Astrocyte (in vitro differentiated cells and primary cell): ENCODE measurements at regions not wholly inside any gene's neighbourhood (a gene's known extent, or its start where the extent isn't known, plus 50 kb on each side); places are given as distances from the start of the nearest gene placed in this dataset.

ENCODE experiments used
- DNase-seq: peaks from one replicate; pipeline ENCODE4 v3.0.0-alpha.2; 2010; ENCODE audit warnings: low read depth
- FAIRE-seq: peaks from 2 replicates; lab custom pipeline; 2011; peaks lifted over from hg19 to GRCh38; lab: Jason Lieb, UNC
- H2AFZ ChIP-seq: 2 replicates; pipeline ENCODE4 v1.6.0; 2012; ENCODE audit warnings: low read depth, low read length, inconsistent platforms
- H3K27ac ChIP-seq: 2 replicates; pipeline ENCODE4 v1.5.1; 2011; ENCODE audit warnings: low read depth, low read length, inconsistent platforms
- H3K27me3 ChIP-seq: 2 replicates; pipeline ENCODE4 v1.6.0; 2011; ENCODE audit warnings: low read length, inconsistent platforms; ENCODE audit not compliant: insufficient read depth
- H3K36me3 ChIP-seq: 2 replicates; pipeline ENCODE4 v1.5.1; 2011; ENCODE audit warnings: low read length, inconsistent platforms; ENCODE audit not compliant: insufficient read depth
- H3K4me1 ChIP-seq: 2 replicates; pipeline ENCODE4 v1.5.1; 2011; ENCODE audit warnings: low read length, inconsistent platforms; ENCODE audit not compliant: insufficient read depth
- H3K4me2 ChIP-seq: 2 replicates; pipeline ENCODE4 v1.6.0; 2012; ENCODE audit warnings: low read length, inconsistent platforms
- H3K4me3 ChIP-seq: 2 replicates; pipeline ENCODE4 v1.5.1; 2011; ENCODE audit warnings: low read depth, mild to moderate bottlenecking, low read length, inconsistent platforms; ENCODE audit not compliant: insufficient read depth
- H3K79me2 ChIP-seq: 2 replicates; pipeline ENCODE4 v1.6.0; 2012; ENCODE audit warnings: mild to moderate bottlenecking, low read length, inconsistent platforms; ENCODE audit not compliant: insufficient read depth
- H3K9ac ChIP-seq: 2 replicates; pipeline ENCODE4 v1.6.0; 2012; ENCODE audit warnings: mild to moderate bottlenecking, low read length, inconsistent platforms
- H3K9me3 ChIP-seq: 2 replicates; pipeline ENCODE4 v1.5.1; 2012; ENCODE audit warnings: low read depth, mild to moderate bottlenecking, low read length, inconsistent platforms; ENCODE audit not compliant: insufficient read depth
- H4K20me1 ChIP-seq: 2 replicates; pipeline ENCODE4 v1.6.0; 2012; ENCODE audit warnings: low read length, inconsistent platforms; ENCODE audit not compliant: insufficient read depth
- H3K27ac Mint-ChIP-seq: one replicate; pipeline ENCODE4 v1.8.0; 2021; ENCODE audit warnings: mild to moderate bottlenecking, mixed read lengths; ENCODE audit not compliant: unreplicated experiment
- H3K27me3 Mint-ChIP-seq: one replicate; pipeline ENCODE4 v1.8.0; 2021; ENCODE audit warnings: low read depth, mixed read lengths; ENCODE audit not compliant: unreplicated experiment
- H3K36me3 Mint-ChIP-seq: one replicate; pipeline ENCODE4 v1.8.0; 2021; ENCODE audit warnings: low read depth, mixed read lengths; ENCODE audit not compliant: unreplicated experiment
- H3K4me1 Mint-ChIP-seq: one replicate; pipeline ENCODE4 v1.8.0; 2021; ENCODE audit warnings: low read depth, mixed read lengths; ENCODE audit not compliant: unreplicated experiment
- H3K4me3 Mint-ChIP-seq: one replicate; pipeline ENCODE4 v1.8.0; 2021; ENCODE audit warnings: mild to moderate bottlenecking, moderate library complexity, mixed read lengths; ENCODE audit not compliant: unreplicated experiment
- H3K9me3 Mint-ChIP-seq: one replicate; pipeline ENCODE4 v1.8.0; 2021; ENCODE audit warnings: mild to moderate bottlenecking, mixed read lengths; ENCODE audit not compliant: unreplicated experiment
- EZH2 ChIP-seq: IDR thresholded peaks from 2 replicates; pipeline ENCODE4 v1.6.1; 2012; ENCODE audit warnings: mild to moderate bottlenecking, low read length, inconsistent platforms; ENCODE audit not compliant: insufficient read depth
- TF ChIP-seq, protein P1 (sequence below): IDR thresholded peaks from 2 replicates; pipeline ENCODE4 v1.5.1; 2011; ENCODE audit warnings: low read depth, mild to moderate bottlenecking, inconsistent platforms, low read length, moderate library complexity; ENCODE audit not compliant: insufficient read depth

DNA sequence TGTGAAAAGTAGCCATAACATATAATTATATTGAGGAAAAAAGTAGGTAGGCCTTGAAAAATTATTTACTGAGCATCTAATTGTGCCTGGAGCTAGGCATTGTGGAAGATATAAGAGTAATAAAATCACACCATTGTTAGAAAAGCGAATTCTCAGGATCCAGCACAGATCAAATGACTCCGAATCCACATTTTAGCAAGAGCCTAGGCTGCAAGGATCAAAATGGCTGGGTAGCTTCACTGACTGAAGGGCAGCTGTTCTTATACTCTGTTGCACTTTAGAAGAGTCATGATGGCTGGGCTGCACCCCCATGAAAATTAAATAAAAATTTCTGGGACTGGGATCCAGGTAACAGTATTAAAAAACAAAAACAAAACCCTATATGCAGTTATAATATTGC is 67.6 kb upstream of the HMCN1 start:
- no peaks in the 10 kb centered on the region for H3K36me3 ChIP-seq
- Mint-ChIP-seq H3K4me3 (no peak overlapping the region), H3K27ac (no peak overlapping the region), H3K27me3 (no peaks in the 10 kb centered on the region), H3K36me3 (no peaks in the 10 kb centered on the region), H3K9me3 (peaks cover 2% of the 10 kb centered on the region), H3K4me1 (no peaks in the 10 kb centered on the region)
- no peak overlapping the region for H2AFZ ChIP-seq
- H3K4me2 ChIP-seq: no peak overlapping the region
- H4K20me1 ChIP-seq: no peaks in the 10 kb centered on the region
- no peaks in the 10 kb centered on the region for H3K27me3 ChIP-seq
- no peak overlapping the region for H3K27ac ChIP-seq
- H3K4me1 ChIP-seq: no peaks in the 10 kb centered on the region
- no peak for DNase-seq
- no peak overlapping the region for H3K9ac ChIP-seq
- TF ChIP-seq EZH2: no peak
- TF ChIP-seq, protein P1, sequence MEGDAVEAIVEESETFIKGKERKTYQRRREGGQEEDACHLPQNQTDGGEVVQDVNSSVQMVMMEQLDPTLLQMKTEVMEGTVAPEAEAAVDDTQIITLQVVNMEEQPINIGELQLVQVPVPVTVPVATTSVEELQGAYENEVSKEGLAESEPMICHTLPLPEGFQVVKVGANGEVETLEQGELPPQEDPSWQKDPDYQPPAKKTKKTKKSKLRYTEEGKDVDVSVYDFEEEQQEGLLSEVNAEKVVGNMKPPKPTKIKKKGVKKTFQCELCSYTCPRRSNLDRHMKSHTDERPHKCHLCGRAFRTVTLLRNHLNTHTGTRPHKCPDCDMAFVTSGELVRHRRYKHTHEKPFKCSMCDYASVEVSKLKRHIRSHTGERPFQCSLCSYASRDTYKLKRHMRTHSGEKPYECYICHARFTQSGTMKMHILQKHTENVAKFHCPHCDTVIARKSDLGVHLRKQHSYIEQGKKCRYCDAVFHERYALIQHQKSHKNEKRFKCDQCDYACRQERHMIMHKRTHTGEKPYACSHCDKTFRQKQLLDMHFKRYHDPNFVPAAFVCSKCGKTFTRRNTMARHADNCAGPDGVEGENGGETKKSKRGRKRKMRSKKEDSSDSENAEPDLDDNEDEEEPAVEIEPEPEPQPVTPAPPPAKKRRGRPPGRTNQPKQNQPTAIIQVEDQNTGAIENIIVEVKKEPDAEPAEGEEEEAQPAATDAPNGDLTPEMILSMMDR: no peak
- no peaks in the 10 kb centered on the region for H3K79me2 ChIP-seq
- FAIRE-seq: no peak
- no peak overlapping the region for H3K4me3 ChIP-seq
- no peaks in the 10 kb centered on the region for H3K9me3 ChIP-seq

DNA sequence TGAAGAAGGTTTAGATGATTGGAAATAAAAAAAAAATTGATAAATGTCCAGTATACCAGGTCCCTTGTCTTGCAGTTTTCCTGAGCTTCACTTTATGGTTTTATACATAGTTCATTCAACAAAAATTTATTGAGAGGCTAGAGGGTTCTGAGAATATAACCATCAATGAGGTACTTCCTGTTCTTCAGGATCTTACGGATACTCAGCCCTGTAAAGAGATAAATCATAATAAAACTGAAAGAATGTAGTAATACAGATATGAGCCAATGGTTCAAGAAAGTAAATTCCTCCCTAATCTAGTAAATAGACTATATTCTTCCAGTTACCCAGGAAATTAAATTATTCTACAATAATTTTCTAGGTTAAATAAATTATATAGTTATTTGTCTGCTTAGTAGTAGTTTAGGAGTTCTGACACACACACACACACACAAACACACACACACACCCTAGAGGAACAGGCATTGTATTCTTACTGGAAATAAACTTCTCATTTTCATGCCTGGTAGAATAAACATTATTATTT is 70.4 kb upstream of the HMCN1 start:
- no peaks in the 10 kb centered on the region for H3K79me2 ChIP-seq
- H3K36me3 ChIP-seq: no peaks in the 10 kb centered on the region
- Mint-ChIP-seq H3K9me3 (peaks cover 2% of the 10 kb centered on the region), H3K4me1 (no peaks in the 10 kb centered on the region), H3K27ac (no peak overlapping the region), H3K36me3 (no peaks in the 10 kb centered on the region), H3K4me3 (no peak overlapping the region), H3K27me3 (no peaks in the 10 kb centered on the region)
- H3K4me2 ChIP-seq: no peak overlapping the region
- H3K4me1 ChIP-seq: no peaks in the 10 kb centered on the region
- no peak for DNase-seq
- no peaks in the 10 kb centered on the region for H3K9me3 ChIP-seq
- H2AFZ ChIP-seq: no peak overlapping the region
- H3K4me3 ChIP-seq: no peak overlapping the region
- no peaks in the 10 kb centered on the region for H3K27me3 ChIP-seq
- H3K27ac ChIP-seq: no peak overlapping the region
- FAIRE-seq: no peak
- TF ChIP-seq EZH2: no peak
- TF ChIP-seq, protein P1: no peak
- no peak overlapping the region for H3K9ac ChIP-seq
- no peaks in the 10 kb centered on the region for H4K20me1 ChIP-seq

DNA sequence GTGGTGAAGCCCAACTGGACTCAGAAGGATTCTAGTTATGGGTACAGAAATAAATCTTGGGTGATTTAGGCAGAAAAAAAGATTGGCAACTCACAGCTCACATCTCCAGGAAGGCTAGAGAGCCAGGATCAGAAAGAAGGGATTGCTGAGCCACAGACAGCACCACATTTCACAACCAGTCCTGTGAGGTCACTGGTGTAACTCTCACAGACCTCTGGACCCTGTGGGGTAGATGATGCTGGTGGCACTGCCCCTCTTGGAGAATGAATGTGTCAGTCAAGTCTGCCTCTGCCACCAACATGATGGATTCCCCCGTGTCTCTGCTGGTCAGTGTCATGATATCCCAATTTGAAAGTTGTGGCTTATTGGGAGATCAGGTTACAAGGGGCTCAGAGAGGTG is 70.9 kb upstream of the HMCN1 start:
- H3K9me3 ChIP-seq: no peaks in the 10 kb centered on the region
- no peak overlapping the region for H2AFZ ChIP-seq
- H4K20me1 ChIP-seq: no peaks in the 10 kb centered on the region
- Mint-ChIP-seq H3K4me1 (no peaks in the 10 kb centered on the region), H3K27me3 (no peaks in the 10 kb centered on the region), H3K9me3 (peaks cover 2% of the 10 kb centered on the region), H3K36me3 (no peaks in the 10 kb centered on the region), H3K27ac (no peak overlapping the region), H3K4me3 (no peak overlapping the region)
- H3K4me2 ChIP-seq: no peak overlapping the region
- H3K9ac ChIP-seq: no peak overlapping the region
- DNase-seq (no peak), FAIRE-seq (no peak)
- H3K27ac ChIP-seq: no peak overlapping the region
- TF ChIP-seq, protein P1: no peak
- no peak for TF ChIP-seq EZH2
- no peaks in the 10 kb centered on the region for H3K4me1 ChIP-seq
- H3K4me3 ChIP-seq: no peak overlapping the region
- no peaks in the 10 kb centered on the region for H3K79me2 ChIP-seq
- H3K36me3 ChIP-seq: no peaks in the 10 kb centered on the region
- H3K27me3 ChIP-seq: no peaks in the 10 kb centered on the region
